ENCODE measurements at regions not wholly inside any gene's neighbourhood (a gene's known extent, or its start where the extent isn't known, plus 50 kb on each side); places are given as distances from the start of the nearest gene placed in this dataset.

DNA sequence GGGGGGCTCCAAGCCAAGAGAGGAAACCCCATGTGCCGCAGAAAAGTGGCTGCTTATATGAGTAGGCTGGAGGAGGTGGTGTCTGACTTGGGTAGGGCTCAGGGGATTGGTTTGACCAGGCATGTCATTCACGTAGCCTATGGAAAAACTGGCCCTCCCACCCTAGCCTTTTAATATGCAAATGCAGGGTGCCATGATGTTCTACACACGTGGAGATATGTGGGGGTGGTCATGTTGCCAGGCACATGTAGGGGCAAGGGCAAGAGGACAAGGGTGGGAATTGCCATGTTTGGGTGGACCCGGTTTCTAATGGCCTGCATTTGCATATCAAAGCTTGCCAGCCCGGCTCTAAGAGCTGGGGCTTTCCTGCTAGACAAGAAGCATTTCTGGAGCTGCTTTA, 86.9 kb upstream of the SHISA3 start:
- TF ChIP-seq, protein P1, sequence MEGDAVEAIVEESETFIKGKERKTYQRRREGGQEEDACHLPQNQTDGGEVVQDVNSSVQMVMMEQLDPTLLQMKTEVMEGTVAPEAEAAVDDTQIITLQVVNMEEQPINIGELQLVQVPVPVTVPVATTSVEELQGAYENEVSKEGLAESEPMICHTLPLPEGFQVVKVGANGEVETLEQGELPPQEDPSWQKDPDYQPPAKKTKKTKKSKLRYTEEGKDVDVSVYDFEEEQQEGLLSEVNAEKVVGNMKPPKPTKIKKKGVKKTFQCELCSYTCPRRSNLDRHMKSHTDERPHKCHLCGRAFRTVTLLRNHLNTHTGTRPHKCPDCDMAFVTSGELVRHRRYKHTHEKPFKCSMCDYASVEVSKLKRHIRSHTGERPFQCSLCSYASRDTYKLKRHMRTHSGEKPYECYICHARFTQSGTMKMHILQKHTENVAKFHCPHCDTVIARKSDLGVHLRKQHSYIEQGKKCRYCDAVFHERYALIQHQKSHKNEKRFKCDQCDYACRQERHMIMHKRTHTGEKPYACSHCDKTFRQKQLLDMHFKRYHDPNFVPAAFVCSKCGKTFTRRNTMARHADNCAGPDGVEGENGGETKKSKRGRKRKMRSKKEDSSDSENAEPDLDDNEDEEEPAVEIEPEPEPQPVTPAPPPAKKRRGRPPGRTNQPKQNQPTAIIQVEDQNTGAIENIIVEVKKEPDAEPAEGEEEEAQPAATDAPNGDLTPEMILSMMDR (IDR thresholded peaks at IDR 0.05) = no peak
- TF ChIP-seq POLR2A (IDR thresholded peaks at IDR 0.05) (no peak), EP300 (IDR thresholded peaks at IDR 0.05) (no peak)

Measured in tibial nerve (tissue), 4 donors.